ENCODE measurements at regions not wholly inside any gene's neighbourhood (a gene's known extent, or its start where the extent isn't known, plus 50 kb on each side); places are given as distances from the start of the nearest gene placed in this dataset.

GRCh38 chr18:42176599-42176998 lies 221.6 kb downstream of the PIK3C3 start:
- no peak for TF ChIP-seq CTCF (IDR thresholded peaks at IDR 0.05; ENCODE audit: insufficient read depth, low read length)
- DNase-seq (ENCODE audit: low read depth), result no peak
- no peak overlapping the region for H3K4me3 ChIP-seq (ENCODE audit: low read depth, low read length)

DNA sequence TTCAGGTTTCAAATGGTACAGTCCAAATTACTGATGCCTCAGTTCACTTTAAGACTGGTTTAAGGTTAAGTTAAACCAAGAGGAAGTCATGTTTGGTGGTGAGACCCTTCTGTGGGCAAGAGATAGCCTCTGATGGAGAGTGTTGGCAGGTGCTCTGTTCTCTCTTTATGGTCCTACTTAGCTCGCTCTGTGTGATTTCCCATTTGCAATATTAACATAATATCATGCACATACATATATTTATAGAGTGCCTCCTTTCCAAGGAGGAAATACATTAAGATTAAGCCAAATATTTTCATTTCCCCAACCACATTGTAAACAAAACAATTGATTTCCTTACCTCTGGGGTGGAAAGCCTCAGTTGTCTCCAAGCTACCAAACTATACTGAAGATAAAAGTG lies 222.4 kb downstream of the PIK3C3 start:
- TF ChIP-seq CTCF (IDR thresholded peaks at IDR 0.05; ENCODE audit: insufficient read depth, low read length), result no peak
- no peak overlapping the region for H3K4me3 ChIP-seq (ENCODE audit: low read depth, low read length)
- no peak for DNase-seq (ENCODE audit: low read depth)

GRCh38 chr18:42178376-42179080 lies 223.5 kb downstream of the PIK3C3 start:
- no peak overlapping the region for H3K4me3 ChIP-seq (ENCODE audit: low read depth, low read length)
- TF ChIP-seq CTCF (IDR thresholded peaks at IDR 0.05; ENCODE audit: insufficient read depth, low read length), result no peak
- DNase-seq (ENCODE audit: low read depth), result no peak

DNA sequence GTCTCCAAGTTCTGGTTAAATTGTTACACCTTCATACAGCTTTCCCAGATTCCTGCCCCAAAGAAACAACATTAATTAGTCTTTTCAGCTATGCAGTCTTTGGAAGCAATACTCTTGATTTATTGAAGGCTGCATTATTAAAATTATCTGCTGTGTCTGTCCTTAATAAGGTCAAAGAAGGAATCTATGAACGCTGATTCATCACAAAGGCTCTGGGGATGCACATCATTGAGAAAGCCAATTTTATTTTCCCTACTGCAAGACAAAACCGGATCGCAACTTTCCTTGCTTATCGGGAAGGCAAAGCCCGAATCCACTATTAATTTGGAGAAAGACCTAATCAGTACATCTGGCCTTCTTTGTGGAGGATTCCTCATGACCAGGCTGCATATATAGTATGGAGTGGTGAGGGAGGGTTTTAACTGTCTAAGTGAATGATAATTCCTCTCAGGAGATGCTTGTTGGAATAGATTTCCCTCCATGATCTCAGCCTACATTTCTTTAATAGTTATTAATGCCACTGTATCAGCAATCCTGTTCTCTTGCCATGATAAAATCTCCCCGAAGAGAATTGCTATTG lies 224.6 kb downstream of the PIK3C3 start:
- no peak for TF ChIP-seq CTCF (IDR thresholded peaks at IDR 0.05; ENCODE audit: insufficient read depth, low read length)
- DNase-seq (ENCODE audit: low read depth), result no peak
- H3K4me3 ChIP-seq (ENCODE audit: low read depth, low read length), result no peak overlapping the region

DNA sequence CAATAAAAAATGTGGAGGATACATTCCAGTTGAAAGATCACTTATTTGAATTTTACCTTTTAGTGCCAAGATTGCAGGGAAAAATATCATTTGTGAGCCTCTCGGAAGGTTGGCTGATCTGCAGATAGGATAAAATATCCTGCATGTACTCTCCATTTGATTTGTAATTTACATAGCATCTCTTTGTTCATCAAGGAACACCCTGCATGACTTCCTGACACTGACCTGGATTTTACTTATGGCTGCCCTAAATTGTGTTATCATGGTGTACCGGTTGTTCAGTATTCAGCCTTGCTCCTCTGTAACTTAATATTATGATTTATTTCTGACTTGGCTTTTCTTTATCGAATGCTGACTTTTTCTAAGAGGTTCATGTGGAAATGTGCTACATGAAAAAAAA lies 226.4 kb downstream of the PIK3C3 start:
- TF ChIP-seq CTCF (IDR thresholded peaks at IDR 0.05; ENCODE audit: insufficient read depth, low read length), result no peak
- H3K4me3 ChIP-seq (ENCODE audit: low read depth, low read length), result no peak overlapping the region
- DNase-seq (ENCODE audit: low read depth), result no peak

DNA sequence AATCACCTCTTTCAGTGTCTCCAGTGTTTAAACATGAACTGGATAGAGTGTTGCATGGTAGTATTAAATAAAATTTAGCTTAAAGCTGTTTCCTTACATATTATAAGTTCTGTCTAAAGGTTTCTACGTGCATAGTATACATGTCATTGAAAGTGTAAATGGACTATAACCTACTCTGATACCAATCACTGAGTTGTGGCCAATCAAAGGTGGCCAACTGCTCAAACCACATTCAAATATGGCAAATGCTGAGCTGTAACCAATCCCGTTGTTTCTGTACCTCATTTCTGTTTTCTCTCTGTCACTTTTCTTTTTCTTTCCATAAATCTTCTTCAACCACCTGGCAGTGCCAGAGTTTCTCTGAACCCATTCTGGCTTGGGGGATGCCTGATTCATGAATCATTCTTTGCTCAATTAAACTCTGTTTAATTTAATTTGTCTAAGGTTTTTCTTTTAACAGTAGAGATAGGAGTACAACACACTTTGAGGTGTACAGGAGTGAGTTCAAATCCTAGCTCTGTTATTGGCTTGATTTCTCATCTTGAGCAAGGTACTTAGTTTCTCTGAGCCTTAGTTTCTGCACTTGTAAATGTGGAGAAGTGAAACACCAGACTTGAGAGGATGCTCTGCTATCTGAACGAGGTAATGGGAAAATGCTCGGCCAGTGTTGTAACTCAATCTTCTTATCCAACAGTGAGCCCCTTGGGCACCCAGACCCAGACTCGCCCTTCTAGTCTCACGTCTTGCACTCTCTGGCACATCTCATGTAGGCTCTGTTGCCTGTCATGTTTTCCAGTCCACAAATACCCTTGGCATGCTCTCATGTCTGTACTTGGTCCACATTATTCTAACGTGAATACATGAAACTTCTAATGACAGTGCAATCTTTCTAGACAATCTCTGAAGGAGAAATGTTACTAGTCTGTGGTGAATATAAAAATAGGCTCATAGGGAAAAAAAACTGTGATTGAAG lies 228.0 kb downstream of the PIK3C3 start:
- TF ChIP-seq CTCF (IDR thresholded peaks at IDR 0.05; ENCODE audit: insufficient read depth, low read length), result no peak
- H3K4me3 ChIP-seq (ENCODE audit: low read depth, low read length), result no peak overlapping the region
- DNase-seq (ENCODE audit: low read depth), result peak; percentile 40

Data from fibroblast of the aortic adventitia (primary cell).